ENCODE measurements at regions not wholly inside any gene's neighbourhood (a gene's known extent, or its start where the extent isn't known, plus 50 kb on each side); places are given as distances from the start of the nearest gene placed in this dataset.

DNA sequence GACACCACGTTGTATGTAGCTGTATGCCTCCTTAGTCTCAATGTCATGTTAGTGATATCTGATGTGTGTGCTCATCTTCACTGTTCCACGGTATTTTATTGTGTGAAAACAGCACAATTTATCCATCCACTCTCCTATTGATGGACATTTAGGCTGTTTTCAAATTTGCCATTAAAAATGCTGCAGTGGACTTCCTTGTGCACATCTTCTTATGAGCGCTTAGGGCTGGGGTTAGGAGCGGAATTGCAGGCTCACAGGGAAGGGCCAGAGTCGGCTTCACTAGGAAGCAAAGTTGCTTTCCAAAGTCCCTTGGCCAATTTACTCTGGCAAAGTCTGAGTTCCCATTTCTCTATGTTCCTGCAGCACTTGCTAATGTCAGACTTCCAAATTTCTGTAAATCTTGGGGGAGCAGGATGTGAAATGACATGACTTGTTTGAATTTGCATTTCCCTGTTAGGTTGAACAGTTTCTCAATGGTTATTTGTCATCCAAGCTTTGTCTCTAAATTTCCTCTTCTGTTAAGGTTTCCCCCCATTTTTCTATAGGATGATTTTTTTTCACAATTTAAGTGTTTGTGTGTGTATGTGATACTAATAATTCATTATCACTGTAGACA, 75.4 kb downstream of the MYEOV start:
- FAIRE-seq (no peak), DNase-seq (ENCODE audit: low read depth, low spot score) (no peak)
- no peak overlapping the region for H3K9ac ChIP-seq (replicated peaks; ENCODE audit: extremely low read depth, insufficient read depth, low read length)
- H3K4me1 ChIP-seq (ENCODE audit: control insufficient read depth, extremely low read depth, insufficient read depth, low read length) = peaks cover 18% of the 10 kb centered on the region
- H3K4me3 ChIP-seq (replicated peaks in 1 of 3; ENCODE audit: insufficient read depth in 1 of 3, low read depth in 1 of 3, low read length in 3 of 3) = no peak overlapping the region
- no peaks in the 10 kb centered on the region for H3K36me3 ChIP-seq (ENCODE audit: control insufficient read depth in 2 of 2, extremely low read depth in 1 of 2, insufficient read depth in 2 of 2, low read length in 2 of 2)
- ChIA-PET POLR2A (no interaction called here), CTCF (no interaction called here)
- H3K27ac ChIP-seq (ENCODE audit: insufficient read depth, low read depth, low read length) = no peak overlapping the region
- no peaks in the 10 kb centered on the region for H4K20me1 ChIP-seq (replicated peaks; ENCODE audit: control insufficient read depth, extremely low read depth, insufficient read depth, low read length)
- no TSS peak for BruUV-seq (replicated peaks)
- no peak overlapping the region for H2AFZ ChIP-seq (ENCODE audit: low read depth, low read length)
- no peaks in the 10 kb centered on the region for H3K79me2 ChIP-seq (ENCODE audit: control insufficient read depth, insufficient read depth, low read length)
- H3K4me2 ChIP-seq (ENCODE audit: insufficient read depth, low read length) = no peak overlapping the region
- H3K9me1 ChIP-seq (replicated peaks; ENCODE audit: control insufficient read depth, extremely low read depth, insufficient read depth, low read length) = no peaks in the 10 kb centered on the region
- H3K27me3 ChIP-seq (ENCODE audit: control insufficient read depth in 2 of 2, insufficient read depth in 2 of 2, low read length in 2 of 2) = no peaks in the 10 kb centered on the region
- dilution Hi-C loops (cut with MboI; ENCODE audit: extremely low pct_ligation_motif_present, low sequenced_read_pairs) = no loop called here
- H3K9me3 ChIP-seq (replicated peaks; ENCODE audit: control insufficient read depth, insufficient read depth, low read length) = no peaks in the 10 kb centered on the region
- TF ChIP-seq POLR2A (IDR thresholded peaks at IDR 0.05; ENCODE audit: low read depth, low read length) (no peak), GATA2 (IDR thresholded peaks at IDR 0.05; ENCODE audit: insufficient read depth, insufficient read length, low read depth, low read length) (no peak), MYC (IDR thresholded peaks at IDR 0.05; ENCODE audit: low read depth, low read length) (no peak), EZH2 (IDR thresholded peaks at IDR 0.05; ENCODE audit: borderline replicate concordance, low read depth, low read length, severe bottlenecking) (no peak), POLR2AphosphoS5 (IDR thresholded peaks at IDR 0.05; ENCODE audit: insufficient read depth, low read depth, low read length) (no peak), FOS (IDR thresholded peaks at IDR 0.05; ENCODE audit: borderline replicate concordance, insufficient read depth, low read length) (no peak), JUN (IDR thresholded peaks at IDR 0.05; ENCODE audit: borderline replicate concordance, insufficient read depth, insufficient read length, low read depth) (no peak)
- TF ChIP-seq, protein P1, sequence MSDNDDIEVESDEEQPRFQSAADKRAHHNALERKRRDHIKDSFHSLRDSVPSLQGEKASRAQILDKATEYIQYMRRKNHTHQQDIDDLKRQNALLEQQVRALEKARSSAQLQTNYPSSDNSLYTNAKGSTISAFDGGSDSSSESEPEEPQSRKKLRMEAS (IDR thresholded peaks at IDR 0.05; ENCODE audit: insufficient read depth, insufficient read length) = no peak
- TF ChIP-seq, protein P2, sequence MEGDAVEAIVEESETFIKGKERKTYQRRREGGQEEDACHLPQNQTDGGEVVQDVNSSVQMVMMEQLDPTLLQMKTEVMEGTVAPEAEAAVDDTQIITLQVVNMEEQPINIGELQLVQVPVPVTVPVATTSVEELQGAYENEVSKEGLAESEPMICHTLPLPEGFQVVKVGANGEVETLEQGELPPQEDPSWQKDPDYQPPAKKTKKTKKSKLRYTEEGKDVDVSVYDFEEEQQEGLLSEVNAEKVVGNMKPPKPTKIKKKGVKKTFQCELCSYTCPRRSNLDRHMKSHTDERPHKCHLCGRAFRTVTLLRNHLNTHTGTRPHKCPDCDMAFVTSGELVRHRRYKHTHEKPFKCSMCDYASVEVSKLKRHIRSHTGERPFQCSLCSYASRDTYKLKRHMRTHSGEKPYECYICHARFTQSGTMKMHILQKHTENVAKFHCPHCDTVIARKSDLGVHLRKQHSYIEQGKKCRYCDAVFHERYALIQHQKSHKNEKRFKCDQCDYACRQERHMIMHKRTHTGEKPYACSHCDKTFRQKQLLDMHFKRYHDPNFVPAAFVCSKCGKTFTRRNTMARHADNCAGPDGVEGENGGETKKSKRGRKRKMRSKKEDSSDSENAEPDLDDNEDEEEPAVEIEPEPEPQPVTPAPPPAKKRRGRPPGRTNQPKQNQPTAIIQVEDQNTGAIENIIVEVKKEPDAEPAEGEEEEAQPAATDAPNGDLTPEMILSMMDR (IDR thresholded peaks at IDR 0.05; ENCODE audit: extremely low read depth in 1 of 2, insufficient read depth in 1 of 2, low read depth in 1 of 2, low read length in 2 of 2) = no peak
- intact Hi-C loops (cut with micrococcal nuclease) = no loop called here
